Right hindlimb (tissue), 1 donor: ENCODE measurements at regions not wholly inside any gene's neighbourhood (a gene's known extent, or its start where the extent isn't known, plus 50 kb on each side); places are given as distances from the start of the nearest gene placed in this dataset.

Experiments
- DNase-seq: peaks from one replicate; pipeline ENCODE4 v3.0.0-alpha.2; 2018

DNA sequence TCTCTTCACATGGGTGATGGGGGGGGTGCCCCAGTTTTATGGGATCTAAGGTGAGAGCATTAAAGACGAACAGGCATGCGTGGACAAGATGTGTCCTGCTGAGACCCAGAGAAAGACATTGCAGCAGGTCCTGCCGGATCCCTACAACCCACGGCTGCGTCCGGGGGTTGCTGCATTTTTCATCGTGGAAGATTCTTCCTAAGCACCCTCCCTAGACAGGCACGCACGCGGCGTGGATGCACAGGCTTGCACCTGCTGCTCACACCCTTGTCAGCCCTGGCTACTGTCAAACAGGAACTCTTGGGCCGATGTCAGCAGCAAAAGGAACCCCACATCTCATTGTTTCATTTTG is 280.6 kb upstream of the RTL1 start:
- no peak for DNase-seq

DNA sequence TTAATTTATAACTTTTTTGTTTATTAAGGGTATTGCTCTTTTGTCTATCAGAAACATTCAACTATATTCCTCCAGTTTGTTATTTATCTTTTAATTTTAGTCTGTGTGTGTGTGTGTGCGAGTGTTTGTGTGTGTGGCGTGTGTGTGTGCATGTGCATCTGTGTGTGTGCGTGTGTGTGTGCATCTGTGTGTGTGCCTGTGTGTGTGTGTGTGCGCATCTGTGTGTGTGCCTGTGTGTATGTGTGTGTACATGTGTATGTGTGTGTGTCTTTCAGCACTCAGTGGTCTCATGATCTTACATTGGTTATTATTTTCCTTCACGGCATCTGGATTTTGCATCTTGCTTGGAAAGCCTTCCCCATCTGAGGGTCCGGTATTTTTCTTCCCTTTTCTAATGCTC is 281.1 kb upstream of the RTL1 start:
- peak; percentile 18 for DNase-seq

DNA sequence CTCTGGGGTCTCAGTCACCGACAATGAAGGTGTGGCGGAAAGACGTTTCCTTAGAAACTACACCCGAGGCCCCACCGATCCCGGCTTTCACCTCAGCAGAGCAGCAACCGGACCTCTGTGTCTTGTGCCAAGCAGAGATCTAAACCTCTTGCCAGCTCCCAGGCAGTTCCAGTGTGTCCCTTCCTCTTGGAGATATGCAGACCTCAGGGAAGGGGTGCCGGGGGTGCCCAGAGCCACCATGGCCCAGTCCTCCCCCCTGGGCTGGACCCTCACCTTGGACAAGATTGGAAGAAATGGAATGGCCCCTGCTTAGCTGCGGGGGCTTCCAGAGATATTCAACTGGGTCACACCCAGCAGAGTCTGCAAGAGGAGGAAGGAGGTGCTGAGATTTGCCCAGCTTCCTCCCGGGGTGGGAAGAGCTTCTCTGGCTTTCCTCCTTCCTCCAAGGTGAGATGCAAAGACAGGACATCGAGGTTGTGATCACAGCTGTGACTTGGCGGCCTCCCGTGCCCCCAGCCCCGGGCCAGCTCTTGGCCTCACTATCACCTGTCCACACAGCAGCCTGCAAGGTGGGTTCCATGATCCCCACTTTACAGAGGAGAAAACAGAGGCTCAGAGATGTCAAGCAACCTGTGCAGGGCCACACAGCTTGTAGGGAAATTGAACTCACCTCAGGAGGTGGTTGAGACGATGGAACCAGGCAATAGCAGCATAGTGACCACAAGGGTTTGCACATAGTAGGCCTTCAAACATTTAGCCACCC is 281.7 kb upstream of the RTL1 start:
- peak; percentile 27 for DNase-seq

DNA sequence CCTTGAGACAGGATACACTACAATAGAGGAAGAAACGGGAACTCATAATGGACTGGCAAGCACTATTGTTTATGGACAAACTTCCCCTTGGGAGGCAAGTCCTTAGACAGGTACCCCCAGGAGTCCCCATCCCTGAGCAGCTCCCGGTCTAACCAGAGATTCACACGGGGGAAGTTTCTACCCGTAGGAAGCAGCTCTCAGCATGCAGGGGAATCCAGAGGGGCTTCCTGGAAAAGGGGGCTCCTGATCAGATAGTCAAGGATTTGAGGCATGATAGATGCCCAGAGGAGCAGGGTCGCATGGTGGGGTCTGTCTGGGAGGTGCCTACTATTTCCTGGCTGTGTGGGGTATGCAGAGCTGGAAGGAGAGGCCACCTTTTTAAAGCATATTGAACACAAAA is 282.4 kb upstream of the RTL1 start:
- DNase-seq, result no peak

DNA sequence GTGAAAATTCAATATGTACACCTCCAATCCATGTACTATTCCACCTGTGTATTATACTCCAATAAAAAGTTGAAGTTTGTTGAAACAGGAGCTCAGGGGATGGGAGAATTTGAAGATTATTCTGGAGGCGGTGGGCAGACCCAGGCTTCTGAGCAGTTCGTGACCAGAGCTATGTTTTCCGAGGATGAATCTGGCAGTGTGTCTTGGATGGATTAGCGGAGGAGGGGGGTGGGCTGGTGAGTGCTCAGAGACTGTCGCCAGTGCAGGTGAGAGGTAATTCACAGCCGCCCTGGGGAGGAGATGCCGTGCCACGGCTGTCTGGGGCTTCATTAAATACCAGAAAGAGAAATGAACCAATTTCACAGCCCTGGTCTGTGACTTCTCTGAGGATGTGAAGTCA is 283.0 kb upstream of the RTL1 start:
- DNase-seq, result no peak

DNA sequence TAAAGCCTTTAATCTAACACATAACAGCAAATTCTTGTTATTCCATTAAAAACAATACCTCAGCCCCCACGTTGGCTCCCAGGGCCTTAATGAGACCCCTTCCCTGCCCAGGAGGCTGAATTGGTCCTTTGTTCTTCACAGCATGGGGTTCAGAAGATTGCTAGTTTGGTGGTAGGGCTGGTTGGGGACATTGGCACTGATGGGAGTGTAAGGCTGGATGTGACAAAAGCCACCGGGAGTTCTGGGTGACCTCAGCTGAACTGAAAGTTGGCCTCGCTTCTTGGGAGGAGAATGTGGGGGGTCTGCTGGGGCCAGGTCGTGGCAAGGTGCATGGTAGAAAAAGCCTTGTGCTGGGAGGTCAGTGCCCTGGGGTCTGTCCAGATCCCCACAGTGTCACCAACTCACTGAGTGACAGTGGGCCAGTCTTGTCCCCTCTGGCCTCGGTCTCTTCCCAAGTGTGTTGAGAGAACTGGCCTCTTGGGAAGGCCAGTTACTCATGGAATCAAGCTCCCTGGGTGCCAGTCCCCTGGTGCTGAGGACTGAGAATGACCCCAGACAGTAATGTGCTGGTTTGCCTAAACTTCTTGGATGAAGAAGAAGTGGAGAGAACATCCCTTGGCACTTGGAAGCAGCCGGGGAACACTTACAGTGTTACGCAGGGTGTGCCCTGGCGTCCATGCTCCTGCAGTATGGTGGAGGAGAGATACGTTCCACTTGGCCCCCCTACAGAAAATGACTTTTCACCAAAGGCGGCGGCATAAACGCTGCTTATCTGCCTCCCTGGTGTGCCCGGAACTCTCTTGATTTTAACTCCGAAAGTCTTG is 283.7 kb upstream of the RTL1 start:
- DNase-seq, result no peak

DNA sequence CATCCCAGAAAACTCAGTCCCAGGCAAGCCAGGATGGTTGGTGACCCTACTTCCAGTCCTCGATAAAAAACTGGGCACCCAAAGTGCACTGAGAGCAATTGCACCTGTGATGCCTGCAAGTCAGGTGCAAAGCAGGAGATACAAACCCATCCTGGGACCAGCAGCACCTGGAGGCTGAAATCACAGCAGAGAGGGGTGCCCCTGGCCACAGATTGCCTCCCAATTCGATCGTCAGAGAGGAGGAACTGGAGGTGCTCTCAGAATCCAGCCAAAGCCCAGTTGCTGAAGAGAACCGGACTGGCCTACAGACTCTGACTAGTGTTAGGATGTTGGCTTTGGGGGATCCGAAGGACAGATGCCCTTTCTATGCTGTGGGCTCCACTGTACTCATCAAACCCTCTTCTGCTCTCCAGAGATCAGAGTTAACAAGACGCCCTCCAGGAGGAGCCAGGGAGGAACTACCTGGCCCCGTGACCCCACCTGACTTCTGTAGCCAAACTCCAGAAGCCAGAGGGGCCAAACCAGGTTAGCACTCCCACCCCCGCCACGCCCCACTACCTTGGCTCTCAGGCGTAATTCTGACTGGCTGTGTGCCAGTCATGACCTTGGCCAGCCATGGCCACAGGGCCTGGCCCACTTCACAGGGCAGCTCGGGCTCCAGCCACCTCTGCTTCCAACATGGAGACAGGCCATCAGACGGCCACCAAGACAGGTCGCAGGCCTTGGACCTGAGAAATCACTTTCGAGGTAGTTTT is 284.5 kb upstream of the RTL1 start:
- DNase-seq, result no peak

DNA sequence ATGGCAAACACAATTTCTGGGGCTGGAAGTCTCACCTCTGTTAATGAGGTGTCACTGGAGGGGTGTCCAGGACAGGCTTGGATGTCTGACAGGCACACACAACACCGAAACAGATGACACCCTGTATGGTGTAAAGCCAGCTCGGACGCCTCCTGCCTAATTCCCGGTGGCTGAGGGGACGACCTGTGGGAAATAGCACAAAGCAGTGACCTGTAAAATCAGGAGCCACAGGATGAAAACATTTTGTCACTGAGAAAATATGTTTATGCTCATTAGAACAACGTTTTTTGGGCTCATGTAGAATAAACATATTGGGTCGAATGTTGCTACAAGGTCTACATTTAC is 285.0 kb upstream of the RTL1 start:
- no peak for DNase-seq

DNA sequence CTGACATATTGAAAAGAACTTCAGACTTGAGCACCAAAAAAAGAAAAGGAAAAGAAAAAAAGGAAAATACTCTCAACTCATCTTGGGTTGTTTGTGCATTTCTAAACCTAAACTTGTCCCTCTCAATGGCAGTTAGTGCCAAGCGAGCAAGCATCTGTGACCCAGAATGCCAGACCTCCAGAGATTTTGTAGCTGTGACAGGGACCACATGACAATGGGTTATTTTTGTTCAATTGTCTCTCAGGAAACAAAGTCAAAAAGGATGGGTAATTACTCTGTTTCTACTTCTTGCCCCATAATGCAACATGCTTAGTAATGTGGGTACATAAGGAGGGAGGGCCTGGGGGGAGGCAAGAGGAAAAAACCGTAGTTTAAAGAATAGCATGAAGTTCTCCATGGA is 285.7 kb upstream of the RTL1 start:
- no peak for DNase-seq

DNA sequence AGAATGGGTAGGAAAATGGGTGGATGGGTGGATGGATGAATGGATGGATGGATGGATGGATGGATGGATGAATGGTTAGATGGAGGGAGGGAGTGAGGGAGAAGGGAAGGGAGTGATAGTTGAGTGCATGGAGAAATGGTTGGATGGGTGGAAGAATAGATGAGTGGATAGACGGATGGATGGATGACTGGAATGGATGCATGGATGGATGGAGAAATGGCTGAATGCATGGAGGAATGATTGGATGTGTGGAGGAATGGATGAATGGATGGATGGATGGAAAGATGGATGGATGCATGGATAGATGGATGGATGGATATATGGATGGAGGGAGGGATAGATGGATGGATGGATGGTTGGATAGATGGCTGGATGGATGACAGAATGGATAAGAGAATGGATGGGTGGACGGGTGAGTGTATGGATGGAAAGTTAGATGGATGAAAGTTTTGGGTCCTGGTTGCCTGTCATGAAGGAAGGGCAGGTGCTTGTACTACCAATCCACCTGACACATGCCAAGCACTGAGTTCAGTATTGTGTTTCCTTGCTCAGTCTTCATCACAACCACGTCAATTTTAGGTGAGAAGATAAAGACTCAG is 286.5 kb upstream of the RTL1 start:
- DNase-seq, result no peak

DNA sequence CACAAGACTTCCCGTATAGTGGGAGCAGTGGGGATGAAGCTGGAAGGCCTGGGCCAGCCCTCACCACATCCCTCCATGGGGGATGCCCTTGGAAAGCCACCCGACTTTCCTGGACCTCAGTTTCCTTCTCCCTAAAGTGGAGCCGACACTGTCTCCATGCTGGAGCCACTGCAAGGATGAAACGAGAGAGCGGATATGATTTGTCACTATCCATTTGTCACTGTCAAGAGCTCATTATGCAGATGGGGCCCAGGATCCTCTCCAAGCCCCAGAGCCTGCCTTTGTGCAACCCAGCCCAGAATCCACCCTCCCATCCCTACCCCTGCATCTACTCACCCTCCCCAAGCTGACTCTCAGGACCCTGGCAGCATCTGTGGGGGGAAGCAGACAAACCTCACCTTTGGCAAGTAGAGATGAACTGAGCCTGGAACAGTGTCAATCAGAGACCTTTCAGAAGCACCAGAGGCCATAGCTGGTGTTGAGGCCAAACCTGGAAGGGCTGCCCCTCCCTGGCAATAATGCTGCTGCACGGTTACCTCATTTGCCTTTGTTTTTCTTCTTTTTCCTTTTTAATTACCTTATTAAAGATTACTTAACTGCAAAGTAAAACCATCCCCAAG is 287.7 kb upstream of the RTL1 start:
- no peak for DNase-seq

DNA sequence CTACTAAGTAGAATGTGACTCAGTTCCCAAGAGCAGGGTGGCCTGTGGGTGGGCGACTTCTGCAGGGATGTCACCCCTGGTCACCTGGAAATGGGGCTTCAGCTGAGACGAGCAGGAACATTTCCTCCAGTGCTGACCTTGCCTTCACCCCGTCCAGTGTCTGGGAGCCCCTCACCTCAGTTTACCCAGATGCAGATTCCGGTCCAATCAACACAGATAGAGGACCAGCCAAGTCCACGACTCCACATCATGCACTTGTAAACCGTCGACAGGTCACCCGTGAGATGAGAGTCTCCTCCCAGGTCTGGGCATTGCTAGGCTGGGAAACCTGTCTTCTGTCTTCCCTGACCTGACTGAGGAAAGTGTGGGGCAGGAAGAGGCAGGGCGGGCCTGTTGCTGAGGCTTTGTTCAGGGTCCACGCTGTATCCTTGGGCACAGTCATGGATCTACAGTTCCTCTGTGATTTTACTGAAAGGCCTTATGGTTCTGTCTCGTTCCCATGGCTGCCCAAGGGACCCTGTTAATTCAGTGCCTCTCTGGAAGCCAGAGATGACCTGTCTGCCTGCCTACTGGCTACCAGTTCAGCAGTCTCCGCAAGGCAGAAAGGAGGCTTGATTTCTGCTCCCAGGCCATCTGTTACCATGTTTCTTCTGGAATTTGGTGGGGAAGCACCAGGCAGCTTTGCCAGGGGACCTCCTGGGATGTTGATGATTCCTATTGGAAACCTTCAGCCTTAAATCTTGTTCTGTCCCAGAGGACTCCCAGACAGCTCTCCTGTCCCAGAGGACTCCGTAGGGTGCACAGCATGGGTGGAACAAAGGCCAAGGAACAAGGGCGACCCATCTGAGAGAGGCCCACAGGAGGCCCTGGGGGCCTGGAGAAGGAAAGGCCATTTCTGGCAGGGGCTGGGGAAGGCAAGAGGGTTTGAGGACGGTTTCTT is 288.5 kb upstream of the RTL1 start:
- no peak for DNase-seq

DNA sequence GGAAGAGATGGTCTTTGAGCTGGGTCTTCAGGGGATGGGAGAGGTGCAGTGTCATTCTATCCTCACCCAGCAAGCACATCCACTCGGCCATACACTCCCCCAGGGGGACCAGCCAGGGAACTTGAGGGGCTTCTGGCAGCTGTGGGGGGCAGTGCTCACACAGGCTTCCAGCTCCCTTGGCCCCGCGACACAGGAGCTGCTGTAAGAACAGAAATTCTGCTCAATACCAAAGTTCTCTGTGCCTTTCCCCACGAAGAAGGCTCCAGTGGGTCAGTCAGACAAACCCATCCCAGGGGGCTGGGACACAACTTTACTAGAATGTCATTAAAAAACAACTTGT is 289.1 kb upstream of the RTL1 start:
- no peak for DNase-seq

DNA sequence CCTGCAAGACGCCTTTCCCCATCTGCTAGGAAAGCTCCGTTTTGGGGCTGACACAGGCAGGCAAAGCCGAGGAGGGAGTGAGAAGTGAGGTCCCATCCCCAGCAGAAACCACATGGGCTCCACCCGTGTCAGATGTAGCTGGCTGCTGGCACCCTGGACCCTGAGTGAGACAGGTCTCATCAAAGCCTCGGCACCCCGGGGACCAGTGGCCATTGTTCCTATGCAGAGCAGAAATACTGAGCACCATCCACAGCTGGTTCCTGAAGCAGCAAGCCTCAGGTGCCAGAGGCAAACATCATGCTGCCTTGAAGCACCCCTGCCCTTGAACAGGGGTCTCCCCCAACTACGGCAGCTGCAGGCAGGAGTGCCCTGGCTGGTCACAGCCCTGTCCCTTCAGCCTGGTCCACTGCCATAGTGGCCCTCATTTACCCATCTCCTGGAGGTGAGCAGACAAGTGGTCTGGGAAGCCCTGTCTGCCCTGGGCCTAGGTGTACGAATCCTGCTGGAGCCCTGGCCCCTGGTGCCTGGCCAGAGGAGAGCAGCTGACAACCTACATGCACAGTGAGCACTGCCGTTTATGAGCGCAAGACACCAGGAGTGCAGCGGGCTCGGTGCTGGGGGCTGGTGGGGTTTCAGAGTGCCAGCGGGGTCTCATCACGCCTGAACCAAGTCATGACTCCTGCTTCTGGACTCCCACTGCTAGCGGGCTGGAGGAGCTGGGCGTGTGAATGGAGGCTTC is 289.8 kb upstream of the RTL1 start:
- no peak for DNase-seq

DNA sequence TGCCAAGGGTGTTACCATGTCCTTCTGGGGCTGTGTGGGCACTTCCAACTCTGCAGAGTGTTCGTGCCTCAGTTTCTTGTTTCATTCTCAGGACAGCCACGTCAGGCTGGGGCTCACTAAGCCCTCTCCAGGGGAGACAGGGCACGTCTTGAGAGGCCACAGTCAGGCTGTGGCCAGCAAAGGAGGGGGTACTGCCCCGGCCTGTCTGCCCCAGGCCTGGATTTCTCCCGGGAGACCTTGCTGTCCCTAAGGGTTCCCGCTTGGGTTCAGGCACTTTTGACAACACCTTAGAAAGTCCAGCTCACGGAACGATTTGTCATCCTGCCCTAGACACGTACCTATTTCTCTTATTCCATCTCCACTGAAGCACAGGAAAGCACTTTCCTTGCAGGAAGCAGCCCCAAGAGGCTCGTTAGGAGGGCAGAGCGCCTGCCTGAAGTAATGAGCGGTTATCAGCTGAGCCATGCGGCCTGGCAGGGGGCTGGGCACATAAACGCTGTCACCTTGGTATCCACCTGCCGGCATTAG is 290.4 kb upstream of the RTL1 start:
- no peak for DNase-seq

DNA sequence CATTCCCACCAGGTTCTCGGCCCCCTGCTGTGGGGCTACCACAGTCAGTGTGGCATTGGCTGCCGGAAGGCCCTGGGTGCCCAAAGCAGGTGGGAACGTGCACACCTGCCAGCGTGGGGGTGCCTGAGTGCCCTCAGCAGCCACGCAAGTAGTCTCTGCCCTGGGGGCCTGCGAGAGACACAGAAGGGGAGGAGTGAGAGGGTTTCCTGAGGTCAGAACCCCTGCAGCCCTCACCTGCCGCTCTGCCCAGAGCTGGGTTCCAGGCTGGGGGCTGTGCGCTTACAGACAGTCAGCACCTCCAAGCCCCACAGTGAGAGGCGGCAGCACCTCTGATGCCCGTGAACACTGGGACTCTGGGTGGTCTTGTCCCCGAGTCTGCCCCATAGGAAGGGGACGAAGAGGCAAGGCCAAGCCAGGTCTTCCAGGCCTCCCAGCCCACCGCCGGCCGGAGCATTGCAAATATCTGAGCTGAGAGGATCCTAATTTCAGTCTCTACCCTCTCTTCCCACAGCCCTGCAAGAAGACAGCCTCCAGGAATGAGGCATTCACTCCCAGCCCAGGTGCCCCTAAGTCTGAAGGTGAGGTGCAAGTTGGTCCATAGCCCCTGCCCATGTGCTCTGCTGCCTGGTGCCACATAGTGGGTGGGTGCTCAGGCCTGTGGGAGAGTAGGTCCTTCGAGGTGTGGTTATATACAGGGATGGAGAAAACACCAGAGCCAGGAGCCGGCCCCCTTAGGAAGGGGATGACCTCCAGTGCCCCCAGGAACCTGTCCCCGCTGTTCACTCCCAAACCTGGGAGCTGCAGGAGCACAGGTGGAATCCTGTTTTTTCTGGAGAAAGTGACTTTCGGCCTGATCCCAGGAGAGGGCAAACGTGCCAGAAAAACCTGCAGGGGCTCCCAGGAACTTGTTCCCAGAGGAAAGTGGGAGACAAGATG is 291.1 kb upstream of the RTL1 start:
- DNase-seq, result no peak

DNA sequence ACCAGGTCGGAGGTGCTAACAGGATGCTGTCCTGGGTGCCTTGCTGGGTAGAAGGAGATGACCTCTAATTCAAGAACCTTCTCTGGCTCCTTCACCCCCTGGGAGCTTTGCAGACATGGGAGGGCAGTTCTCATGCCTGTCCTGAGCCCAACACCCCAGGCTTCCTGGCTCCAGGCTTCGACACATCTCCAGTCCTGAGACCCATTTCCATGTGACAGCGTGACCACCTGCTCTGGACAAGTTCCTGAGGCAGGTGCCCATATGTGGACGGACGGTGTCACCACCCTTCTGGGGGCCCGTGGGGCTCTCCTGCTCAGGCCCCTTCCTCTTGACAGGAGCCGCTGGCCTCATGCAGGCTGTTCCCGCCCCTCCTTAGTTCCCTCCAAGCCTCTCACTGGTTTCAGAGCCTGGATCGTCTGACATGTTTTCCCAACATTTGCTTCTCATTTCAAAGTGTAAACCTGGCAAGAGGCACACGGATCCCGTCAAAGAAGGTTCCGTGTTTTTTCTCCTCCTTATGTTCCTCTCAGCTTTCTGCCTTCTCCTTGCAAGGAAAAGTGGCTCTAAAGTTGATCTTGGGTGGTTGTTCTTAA is 291.9 kb upstream of the RTL1 start:
- DNase-seq, result peak; percentile 56

DNA sequence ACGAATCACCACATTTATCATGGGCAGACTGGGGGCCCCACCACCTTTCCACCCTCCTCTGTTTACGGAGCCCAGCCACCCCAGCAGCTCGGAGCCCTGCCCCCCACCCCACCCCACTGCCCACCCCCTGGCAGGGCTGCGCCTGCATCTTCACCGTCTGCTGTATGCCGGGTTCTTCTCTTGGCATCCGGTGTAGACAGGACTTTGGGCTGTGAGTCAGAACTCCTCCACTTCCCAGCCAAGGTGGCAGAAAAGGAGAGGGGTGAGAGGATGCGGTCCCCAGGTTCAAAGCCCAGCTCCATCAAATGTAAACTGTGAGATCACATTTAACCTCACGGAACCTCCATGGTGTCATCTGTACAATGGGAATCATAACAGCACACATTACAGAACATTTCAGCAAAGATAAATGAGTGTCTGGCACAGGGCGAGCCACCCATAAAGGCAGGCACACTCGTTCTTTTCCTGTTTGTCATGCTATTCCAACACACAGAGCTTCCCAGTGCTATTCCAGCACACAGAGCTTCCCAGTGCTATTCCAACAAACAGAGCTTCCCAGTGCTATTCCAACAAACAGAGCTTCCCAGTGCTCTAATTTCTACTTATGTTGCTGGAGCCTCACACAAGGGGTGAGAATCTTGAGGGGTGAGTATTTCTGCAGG is 292.7 kb upstream of the RTL1 start:
- DNase-seq, result no peak
